Lung (tissue), 11 donors: ENCODE measurements at regions not wholly inside any gene's neighbourhood (a gene's known extent, or its start where the extent isn't known, plus 50 kb on each side); places are given as distances from the start of the nearest gene placed in this dataset.
"Not testable (repeated sequence)": the region's sequence is repeated elsewhere in the genome, so short reads cannot be mapped to it uniquely, and the experiment has no call there.

ENCODE experiments used
- ATAC-seq: fragments of 200-7000 bp; cut with Tn5 transposase; one replicate; pipeline ENCODE4 v1.9.1; 2020; ENCODE audit warnings: moderate number of reproducible peaks; ENCODE audit not compliant: insufficient read depth, low FRiP score
- DNase-seq, 3 donors: peaks; one replicate each; pipeline ENCODE4 v3.0.0-alpha.2; 2013 to 2017
- H3K27ac ChIP-seq, 2 donors: one replicate each; pipeline ENCODE4 v1.5.1; 2013; ENCODE audit warnings: mild to moderate bottlenecking in 2 of 2, moderate library complexity in 2 of 2, control low read depth in 1 of 2, inconsistent platforms in 1 of 2, low read depth in 1 of 2, low read length in 1 of 2
- H3K27me3 ChIP-seq, 3 donors: one replicate each; pipeline ENCODE4 v1.5.1; 2013; ENCODE audit warnings: low read length in 2 of 3; ENCODE audit not compliant: control insufficient read depth in 3 of 3, insufficient read depth in 3 of 3
- H3K36me3 ChIP-seq, 4 donors: one replicate each; pipeline ENCODE4 v1.5.1; 2013; ENCODE audit warnings: low read length in 4 of 4, mild to moderate bottlenecking in 1 of 4, moderate library complexity in 1 of 4; ENCODE audit not compliant: control insufficient read depth in 4 of 4, insufficient read depth in 4 of 4
- H3K4me1 ChIP-seq, 5 donors: one replicate each; pipeline ENCODE4 v1.5.1; 2013; ENCODE audit warnings: low read length in 5 of 5, mild to moderate bottlenecking in 2 of 5, moderate library complexity in 1 of 5; ENCODE audit not compliant: control insufficient read depth in 5 of 5, insufficient read depth in 5 of 5
- H3K4me3 ChIP-seq: one replicate; pipeline ENCODE4 v1.5.1; 2013; ENCODE audit warnings: mild to moderate bottlenecking, control low read depth, moderate library complexity
- H3K9ac ChIP-seq, 2 donors: one replicate each; pipeline ENCODE4 v1.5.1; 2013; ENCODE audit warnings: low read length in 2 of 2, control low read depth in 1 of 2; ENCODE audit not compliant: insufficient read depth in 1 of 2
- H3K9me3 ChIP-seq, 4 donors: one replicate each; pipeline ENCODE4 v1.5.1; 2013; ENCODE audit warnings: low read length in 3 of 4, mild to moderate bottlenecking in 1 of 4, moderate library complexity in 1 of 4; ENCODE audit not compliant: control insufficient read depth in 4 of 4, insufficient read depth in 3 of 4
- CTCF ChIP-seq: IDR thresholded peaks from 2 replicates; pipeline ENCODE4 v1.5.1; 2012; ENCODE audit warnings: mild to moderate bottlenecking; ENCODE audit errors: control extremely low read depth, extremely low read depth
- WGBS, 2 donors: extraction: QIAGEN DNeasy Blood & Tissue Kit; methylation state at CpG; one replicate each; pipeline ENCODE4 v1.1.7; 2013; 5-methylcytosine and 5-hydroxymethylcytosine counted together
- donor health status: control.
- donor health status: control.
- donor health status: Bipolar disorder and iron deficiency.
- donor health status: healthy.
- donor health status: DM: yes; HTN: yes; CAD: no.

- peaks cover 0 to 9% (median 0%) of the 10 kb centered on the region in 5 donors for H3K4me1 ChIP-seq
- ATAC-seq (no peak), DNase-seq (no peak)
- H3K27me3 ChIP-seq: no peaks in the 10 kb centered on the region
- no peak overlapping the region for H3K9ac ChIP-seq
- no peaks in the 10 kb centered on the region for H3K9me3 ChIP-seq
- H3K27ac ChIP-seq: no peak overlapping the region
- H3K36me3 ChIP-seq: no peaks in the 10 kb centered on the region
- 96 to 98% methylated on average over 2 of the region's 2 CpGs for WGBS, 2 donors
- no peak for TF ChIP-seq CTCF
- H3K4me3 ChIP-seq: no peak overlapping the region
Observed at GRCh38 chr3:177626045-177626444, 428.8 kb upstream of the TBL1XR1 start.

- H3K4me1 ChIP-seq, DNase-seq, H3K9me3 ChIP-seq, H3K36me3 ChIP-seq, H3K27ac ChIP-seq, H3K27me3 ChIP-seq, ATAC-seq, H3K4me3 ChIP-seq, H3K9ac ChIP-seq: not testable (repeated sequence)
Observed at GRCh38 chr3:177628095-177628719, 430.9 kb upstream of the TBL1XR1 start.

- Histone ChIP-seq H3K27me3 (no peaks in the 10 kb centered on the region), H3K27ac (no peak overlapping the region), H3K4me1 (peaks cover 0 to 10% (median 0%) of the 10 kb centered on the region in 5 donors), H3K9ac (no peak overlapping the region), H3K36me3 (no peaks in the 10 kb centered on the region), H3K9me3 (no peaks in the 10 kb centered on the region), H3K4me3 (no peak overlapping the region)
- peak in 2 of 3 donors; percentile 24 to 44 for DNase-seq
- 66 to 72% methylated on average over 3 of the region's 3 CpGs for WGBS, 2 donors
- ATAC-seq: no peak
- no peak for TF ChIP-seq CTCF
Observed at GRCh38 chr3:177629276-177629675, 432.0 kb upstream of the TBL1XR1 start.

GRCh38 chr3:177633671-177634207 lies 436.5 kb upstream of the TBL1XR1 start:
- Histone ChIP-seq H3K27me3 (no peaks in the 10 kb centered on the region), H3K9ac (no peak overlapping the region), H3K36me3 (no peaks in the 10 kb centered on the region), H3K4me1 (peaks cover 0 to 10% (median 0%) of the 10 kb centered on the region in 5 donors), H3K9me3 (peaks cover 0 to 2% (median 0%) of the 10 kb centered on the region in 4 donors), H3K4me3 (no peak overlapping the region), H3K27ac (no peak overlapping the region)
- DNase-seq (peak in 2 of 3 donors; percentile 71 to 72), ATAC-seq (peak; percentile 19)
- 65 to 86% methylated on average over 5 of the region's 5 CpGs for WGBS, 2 donors
- no peak for TF ChIP-seq CTCF

- ATAC-seq: not testable (repeated sequence)
Observed at GRCh38 chr3:177635601-177636106, 438.4 kb upstream of the TBL1XR1 start.

More at GRCh38 chr3:177635601-177636106, 438.4 kb upstream of the TBL1XR1 start:
- peaks cover 0 to 10% (median 1%) of the 10 kb centered on the region in 5 donors for H3K4me1 ChIP-seq
- not testable (repeated sequence) for H3K4me3 ChIP-seq, H3K27me3 ChIP-seq, H3K9ac ChIP-seq, H3K36me3 ChIP-seq, H3K27ac ChIP-seq, DNase-seq, H3K9me3 ChIP-seq
- WGBS, 2 donors: 96 to 98% methylated on average over 3 of the region's 3 CpGs
